IMR-90 (cell line): ENCODE measurements at regions not wholly inside any gene's neighbourhood (a gene's known extent, or its start where the extent isn't known, plus 50 kb on each side); places are given as distances from the start of the nearest gene placed in this dataset.

Experiments used
- ATAC-seq: fragments of 200-7000 bp; cut with Tn5 transposase; 2 replicates; pipeline ENCODE4 v1.9.1; 2020; ENCODE audit warnings: low read depth, mild to moderate bottlenecking, moderate library complexity
- BruUV-seq: library from RNA; stranded (reverse); fragments of 400-500 nt; replicated peaks from 2 replicates; lab custom pipeline; 2021; lab: Mats Ljungman, UMichigan
- CTCF ChIA-PET: fragments of 300-600 bp; formaldehyde crosslinking; extraction: SDS; loops from one replicate; lab custom pipeline; 2021; ENCODE audit warnings: antibody characterized with exemption; lab: Yijun Ruan, JAX
- POLR2A ChIA-PET: fragments of 300-600 bp; sonication (Branson Sonifier 250); formaldehyde crosslinking; loops from one replicate; lab custom pipeline; 2022; ENCODE audit warnings: antibody characterized with exemption; ENCODE audit not compliant: unreplicated experiment; lab: Charles Lee
- DNase-seq: peaks from one replicate; pipeline ENCODE4 v3.0.0; 2013
- H2AFZ ChIP-seq: replicated peaks from 2 replicates; pipeline ENCODE3; 2013; ENCODE audit warnings: low read length, mild to moderate bottlenecking; ENCODE audit not compliant: poor library complexity
- H2AK5ac ChIP-seq: 2 replicates; pipeline ENCODE4 v1.6.1; 2013; ENCODE audit warnings: low read depth, low read length, inconsistent platforms
- H2AK9ac ChIP-seq: replicated peaks from 2 replicates; pipeline ENCODE3; 2013; ENCODE audit warnings: mild to moderate bottlenecking, low read depth, low read length, moderate library complexity; ENCODE audit not compliant: poor library complexity
- H2BK120ac ChIP-seq: 2 replicates; pipeline ENCODE4 v1.6.1; 2013; ENCODE audit warnings: low read depth, low read length, inconsistent platforms
- H2BK15ac ChIP-seq: 3 replicates; pipeline ENCODE4 v1.6.1; 2013; ENCODE audit warnings: low read depth, low read length, inconsistent platforms
- H2BK20ac ChIP-seq: 2 replicates; pipeline ENCODE4 v1.6.1; 2013; ENCODE audit warnings: low read depth, mild to moderate bottlenecking, inconsistent platforms, low read length, moderate library complexity
- H2BK5ac ChIP-seq: 2 replicates; pipeline ENCODE4 v1.6.1; 2013; ENCODE audit warnings: mild to moderate bottlenecking, low read depth, low read length, inconsistent platforms; ENCODE audit not compliant: poor library complexity, severe bottlenecking
- H3K14ac ChIP-seq: replicated peaks from 2 replicates; pipeline ENCODE4 v1.6.1; 2013; ENCODE audit warnings: low read depth, low read length, inconsistent platforms
- H3K18ac ChIP-seq: 2 replicates; pipeline ENCODE4 v1.6.1; 2013; ENCODE audit warnings: low read depth, low read length, control low read depth
- H3K23ac ChIP-seq: 2 replicates; pipeline ENCODE4 v1.6.1; 2013; ENCODE audit warnings: low read depth, low read length, inconsistent platforms
- H3K27ac ChIP-seq: 2 replicates; pipeline ENCODE4 v1.5.1; 2013; ENCODE audit warnings: mild to moderate bottlenecking, control low read depth, low read length; ENCODE audit not compliant: insufficient read depth
- H3K27me3 ChIP-seq: 2 replicates; pipeline ENCODE4 v1.6.1; 2013; ENCODE audit warnings: low read length; ENCODE audit not compliant: control insufficient read depth, insufficient read depth
- H3K36me3 ChIP-seq: 2 replicates; pipeline ENCODE4 v1.6.1; 2013; ENCODE audit warnings: low read length, mixed read lengths; ENCODE audit not compliant: control insufficient read depth, insufficient read depth
- H3K4ac ChIP-seq: 2 replicates; pipeline ENCODE4 v1.6.1; 2013; ENCODE audit warnings: low read depth, low read length, inconsistent platforms
- H3K4me1 ChIP-seq: 2 replicates; pipeline ENCODE4 v1.6.1; 2013; ENCODE audit warnings: low read length, mixed read lengths; ENCODE audit not compliant: control insufficient read depth, insufficient read depth
- H3K4me2 ChIP-seq: 2 replicates; pipeline ENCODE4 v1.6.1; 2013; ENCODE audit warnings: low read depth, mild to moderate bottlenecking, control low read depth, low read length, moderate library complexity
- H3K4me3 ChIP-seq: 2 replicates; pipeline ENCODE4 v1.5.1; 2013; ENCODE audit warnings: low read depth, mild to moderate bottlenecking, control low read depth, low read length, moderate library complexity; ENCODE audit not compliant: insufficient read depth
- H3K56ac ChIP-seq: 2 replicates; pipeline ENCODE4 v1.6.1; 2013; ENCODE audit warnings: low read length, inconsistent platforms; ENCODE audit not compliant: insufficient read depth; ENCODE audit errors: extremely low read depth
- H3K79me1 ChIP-seq, 2 experiments: 2 replicates each; pipeline ENCODE4 v1.6.1; 2013; ENCODE audit warnings: low read length in 2 of 2, inconsistent platforms in 1 of 2, low read depth in 1 of 2
- H3K9ac ChIP-seq: 2 replicates; pipeline ENCODE4 v1.6.1; 2013; ENCODE audit warnings: low read depth, low read length, control low read depth
- H3K9me1 ChIP-seq: 2 replicates; pipeline ENCODE4 v1.6.1; 2013; ENCODE audit warnings: low read length, inconsistent platforms; ENCODE audit not compliant: insufficient read depth
- H3K9me3 ChIP-seq: 2 replicates; pipeline ENCODE4 v1.6.1; 2013; ENCODE audit warnings: low read length; ENCODE audit not compliant: control insufficient read depth, insufficient read depth
- H4K20me1 ChIP-seq: 2 replicates; pipeline ENCODE4 v1.6.1; 2013; ENCODE audit warnings: low read length, inconsistent platforms; ENCODE audit not compliant: insufficient read depth
- H4K5ac ChIP-seq: 2 replicates; pipeline ENCODE4 v1.6.1; 2013; ENCODE audit warnings: mild to moderate bottlenecking, low read depth, low read length, control low read depth
- H4K8ac ChIP-seq, 2 experiments: 2 replicates each; pipeline ENCODE4 v1.6.1; 2013; ENCODE audit warnings: low read depth in 2 of 2, low read length in 2 of 2, control low read depth in 1 of 2, inconsistent platforms in 1 of 2
- H4K91ac ChIP-seq: 2 replicates; pipeline ENCODE4 v1.6.1; 2013; ENCODE audit warnings: low read depth, low read length, inconsistent platforms; ENCODE audit not compliant: insufficient read depth
- BHLHE40 ChIP-seq: fragments of 150-350 bp; IDR thresholded peaks from 2 replicates; pipeline ENCODE4 v1.6.1; 2016; ENCODE audit warnings: mild to moderate bottlenecking, low read depth, low read length
- CEBPB ChIP-seq: IDR thresholded peaks from 2 replicates; pipeline ENCODE4 v1.6.1; 2012; ENCODE audit warnings: low read depth, low read length, improper control_type of control experiment
- CHD1 ChIP-seq: IDR thresholded peaks from 2 replicates; pipeline ENCODE4 v1.6.1; 2012; ENCODE audit warnings: low read depth, low read length, improper control_type of control experiment
- CTCF ChIP-seq: conservative IDR thresholded peaks from 2 replicates; pipeline ENCODE4 v1.5.1; 2012; ENCODE audit warnings: mild to moderate bottlenecking, low read depth, low read length, improper control_type of control experiment
- ELK1 ChIP-seq: fragments of 150-350 bp; IDR thresholded peaks from 2 replicates; pipeline ENCODE4 v1.6.1; 2016; ENCODE audit warnings: low read depth, mild to moderate bottlenecking, low read length, moderate library complexity, borderline replicate concordance
- FOS ChIP-seq: fragments of 150-350 bp; IDR thresholded peaks from 2 replicates; pipeline ENCODE4 v1.6.1; 2016; ENCODE audit warnings: low read depth, low read length
- MAFK ChIP-seq: IDR thresholded peaks from 2 replicates; pipeline ENCODE4 v1.6.1; 2012; ENCODE audit warnings: low read depth, low read length, improper control_type of control experiment
- MAZ ChIP-seq: IDR thresholded peaks from 2 replicates; pipeline ENCODE4 v1.6.1; 2012; ENCODE audit warnings: low read depth, mild to moderate bottlenecking, low read length, improper control_type of control experiment, moderate library complexity, borderline replicate concordance
- MXI1 ChIP-seq: IDR thresholded peaks from 2 replicates; pipeline ENCODE4 v1.6.1; 2012; ENCODE audit warnings: low read depth, mild to moderate bottlenecking, low read length, moderate library complexity, borderline replicate concordance
- NFE2L2 ChIP-seq: fragments of 150-350 bp; IDR thresholded peaks from 2 replicates; pipeline ENCODE4 v1.6.1; 2016; ENCODE audit warnings: low read depth, mild to moderate bottlenecking, low read length
- POLR2A ChIP-seq: IDR thresholded peaks from 2 replicates; pipeline ENCODE4 v1.6.1; 2012; ENCODE audit warnings: mild to moderate bottlenecking, low read depth, low read length
- RAD21 ChIP-seq: IDR thresholded peaks from 2 replicates; pipeline ENCODE4 v1.6.1; 2012; ENCODE audit warnings: low read length, improper control_type of control experiment
- RCOR1 ChIP-seq: IDR thresholded peaks from 2 replicates; pipeline ENCODE4 v1.6.1; 2012; ENCODE audit warnings: mild to moderate bottlenecking, low read length, improper control_type of control experiment; ENCODE audit not compliant: insufficient replicate concordance
- RFX5 ChIP-seq: IDR thresholded peaks from 2 replicates; pipeline ENCODE4 v1.8.0; 2012; ENCODE audit warnings: low read depth, mild to moderate bottlenecking, low read length, moderate library complexity
- SMC3 ChIP-seq: fragments of 150-350 bp; IDR thresholded peaks from 2 replicates; pipeline ENCODE4 v1.6.1; 2016; ENCODE audit warnings: low read depth, mild to moderate bottlenecking, antibody characterized with exemption, low read length, moderate library complexity
- USF2 ChIP-seq: fragments of 150-350 bp; IDR thresholded peaks from 2 replicates; pipeline ENCODE4 v1.6.1; 2017; ENCODE audit warnings: mild to moderate bottlenecking, antibody characterized with exemption, low read length, low read depth
- WGBS, 2 experiments: methylation state at CpG; one replicate each; pipeline versions ENCODE4 v1.1.5 to v1.1.7; 2013; ENCODE audit warnings: missing lambda C conversion rate in 2 of 2; ENCODE audit not compliant: insufficient read length in 1 of 2; ENCODE audit errors: extremely low coverage in 2 of 2; 5-methylcytosine and 5-hydroxymethylcytosine counted together
- dilution Hi-C: fragments of 300-500 bp; cut with HindIII; formaldehyde crosslinking; loops from one replicate; pipeline ENCODE4 v1.14.3; 2018; ENCODE audit warnings: low sequenced_read_pairs; ENCODE audit not compliant: unreplicated experiment
- in situ Hi-C: fragments of 300-500 bp; cut with MboI; formaldehyde crosslinking; loops from 3 replicates; pipeline ENCODE4 v1.14.3; 2019; ENCODE audit warnings: low sequenced_read_pairs, inconsistent platforms, mixed read lengths
- intact Hi-C: fragments of 100-400 bp; cut with micrococcal nuclease; formaldehyde crosslinking; loops from 2 replicates; pipeline ENCODE4 v1.10.0; 2022

GRCh38 chr7:17132726-17133125 is 165.7 kb upstream of the AHR start:
- TF ChIP-seq USF2 (no peak), MXI1 (no peak), RCOR1 (no peak), CEBPB (no peak), MAZ (no peak), FOS (no peak), RFX5 (no peak), BHLHE40 (no peak), NFE2L2 (no peak), POLR2A (no peak), MAFK (no peak), RAD21 (no peak), ELK1 (no peak), SMC3 (no peak), CHD1 (no peak), CTCF (no peak)
- Histone ChIP-seq H3K4me3 (no peak overlapping the region), H2AFZ (no peak overlapping the region), H2AK5ac (no peak overlapping the region), H3K4me2 (no peak overlapping the region), H3K56ac (no peak overlapping the region), H3K9me1 (no peaks in the 10 kb centered on the region), H3K4me1 (no peaks in the 10 kb centered on the region; the same call in 1 of the 2 replicates), H2BK5ac (no peak overlapping the region), H3K9me3 (no peaks in the 10 kb centered on the region), H4K20me1 (no peaks in the 10 kb centered on the region), H2BK15ac (no peak overlapping the region), H3K14ac (0 out of 2 replicates have a peak overlapping the region, but pooled peaks have one; percentile 45), H2BK120ac (no peak overlapping the region), H4K8ac (no peak overlapping the region), H3K23ac (peak overlapping the region; percentile 8; the same call in 1 of the 2 replicates), H3K79me1 (no peaks in the 10 kb centered on the region), H2AK9ac (no peak overlapping the region), H3K27ac (no peak overlapping the region), H3K18ac (no peak overlapping the region), H3K27me3 (no peaks in the 10 kb centered on the region), H4K91ac (no peak overlapping the region), H3K4ac (no peak overlapping the region), H2BK20ac (no peak overlapping the region), H3K36me3 (no peaks in the 10 kb centered on the region), H4K5ac (no peak overlapping the region), H3K9ac (no peak overlapping the region)
- no TSS peak for BruUV-seq
- in situ Hi-C loops (no loop called here), intact Hi-C loops (no loop called here), dilution Hi-C loops (no loop called here)
- ChIA-PET CTCF (no interaction called here), POLR2A (no interaction called here)
- DNase-seq (no peak), ATAC-seq (no peak)
- WGBS, 2 experiments = no CpG with 5 or more reads among the region's 3 CpGs
